ENCODE measurements at regions not wholly inside any gene's neighbourhood (a gene's known extent, or its start where the extent isn't known, plus 50 kb on each side); places are given as distances from the start of the nearest gene placed in this dataset.
A peak's percentile ranks its signal among the peaks of the same experiment; 100 is the strongest.

DNA sequence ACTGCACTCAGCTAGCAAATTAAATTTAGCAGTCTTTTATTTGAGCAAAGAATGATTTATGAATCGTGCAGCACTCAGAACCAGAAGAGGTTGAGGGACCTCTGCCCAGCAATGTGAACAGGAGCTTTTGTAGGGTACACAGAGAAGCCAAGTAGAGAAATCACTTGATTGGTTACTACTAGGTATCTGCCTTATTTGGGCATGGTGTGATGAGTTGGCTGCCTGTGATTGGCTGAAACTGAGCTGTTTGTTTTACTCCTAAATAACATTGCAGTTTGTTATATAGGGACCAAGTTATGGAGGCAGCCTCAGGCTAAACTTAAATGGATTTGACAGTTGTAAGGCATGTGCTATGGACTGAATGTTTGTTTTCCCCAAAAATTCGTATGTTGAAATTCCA is 122.5 kb downstream of the RDH14 start:
- TF ChIP-seq ZFX (IDR thresholded peaks at IDR 0.05; ENCODE audit: borderline replicate concordance): no peak
- TF ChIP-seq, protein P1, sequence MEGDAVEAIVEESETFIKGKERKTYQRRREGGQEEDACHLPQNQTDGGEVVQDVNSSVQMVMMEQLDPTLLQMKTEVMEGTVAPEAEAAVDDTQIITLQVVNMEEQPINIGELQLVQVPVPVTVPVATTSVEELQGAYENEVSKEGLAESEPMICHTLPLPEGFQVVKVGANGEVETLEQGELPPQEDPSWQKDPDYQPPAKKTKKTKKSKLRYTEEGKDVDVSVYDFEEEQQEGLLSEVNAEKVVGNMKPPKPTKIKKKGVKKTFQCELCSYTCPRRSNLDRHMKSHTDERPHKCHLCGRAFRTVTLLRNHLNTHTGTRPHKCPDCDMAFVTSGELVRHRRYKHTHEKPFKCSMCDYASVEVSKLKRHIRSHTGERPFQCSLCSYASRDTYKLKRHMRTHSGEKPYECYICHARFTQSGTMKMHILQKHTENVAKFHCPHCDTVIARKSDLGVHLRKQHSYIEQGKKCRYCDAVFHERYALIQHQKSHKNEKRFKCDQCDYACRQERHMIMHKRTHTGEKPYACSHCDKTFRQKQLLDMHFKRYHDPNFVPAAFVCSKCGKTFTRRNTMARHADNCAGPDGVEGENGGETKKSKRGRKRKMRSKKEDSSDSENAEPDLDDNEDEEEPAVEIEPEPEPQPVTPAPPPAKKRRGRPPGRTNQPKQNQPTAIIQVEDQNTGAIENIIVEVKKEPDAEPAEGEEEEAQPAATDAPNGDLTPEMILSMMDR (IDR thresholded peaks at IDR 0.05): no peak
- H3K27ac ChIP-seq: no peak overlapping the region

DNA sequence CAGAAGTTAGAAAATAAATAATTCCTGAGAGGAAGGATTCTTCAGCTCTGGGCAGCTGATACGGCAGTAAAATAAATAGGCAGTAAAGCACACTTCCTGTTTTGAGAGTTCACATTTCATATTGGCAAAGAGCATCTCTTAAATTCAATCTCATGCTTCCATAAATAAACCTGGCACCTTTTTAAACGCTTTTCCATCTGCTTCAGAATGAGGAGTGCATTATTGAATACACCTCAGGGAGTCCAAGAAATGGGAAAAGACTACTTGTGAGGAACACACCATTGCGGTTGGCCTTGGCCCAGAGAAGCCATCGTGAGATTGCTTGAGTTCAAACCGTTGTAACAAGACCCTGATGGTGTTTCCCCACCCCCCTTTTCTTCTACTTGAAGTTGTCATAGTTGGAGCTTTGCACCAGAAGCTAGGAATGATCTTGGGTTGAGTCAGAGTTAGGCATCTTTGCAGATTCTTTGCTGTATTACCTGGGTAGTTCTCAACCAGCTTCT is 123.9 kb downstream of the RDH14 start:
- no peak overlapping the region for H3K27ac ChIP-seq
- TF ChIP-seq, protein P1 (IDR thresholded peaks at IDR 0.05): no peak
- TF ChIP-seq ZFX (IDR thresholded peaks at IDR 0.05; ENCODE audit: borderline replicate concordance): no peak

GRCh38 chr2:18435426-18436037 is 124.9 kb downstream of the RDH14 start:
- no peak for TF ChIP-seq ZFX (IDR thresholded peaks at IDR 0.05; ENCODE audit: borderline replicate concordance)
- TF ChIP-seq, protein P1 (IDR thresholded peaks at IDR 0.05): peak; percentile 82
- no peak overlapping the region for H3K27ac ChIP-seq

DNA sequence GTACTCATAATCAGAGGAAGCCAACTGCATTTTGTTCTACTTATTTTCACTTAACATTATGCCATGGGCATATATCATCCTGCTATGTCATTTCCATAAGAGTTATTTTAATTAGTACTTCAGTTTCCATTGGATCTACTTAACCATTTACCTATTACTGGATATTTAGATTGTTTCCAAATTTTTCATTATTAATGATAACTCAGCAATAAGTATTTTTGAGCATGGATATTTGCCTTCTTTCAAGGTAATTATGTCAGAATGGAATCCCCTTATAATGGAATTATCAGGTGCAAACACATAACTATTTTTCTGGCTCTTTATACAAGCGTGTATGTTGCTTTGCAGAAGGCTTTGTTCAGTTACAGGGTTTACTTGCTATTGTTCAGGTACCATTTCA is 126.6 kb downstream of the RDH14 start:
- no peak overlapping the region for H3K27ac ChIP-seq
- TF ChIP-seq, protein P1 (IDR thresholded peaks at IDR 0.05): no peak
- TF ChIP-seq ZFX (IDR thresholded peaks at IDR 0.05; ENCODE audit: borderline replicate concordance): no peak

GRCh38 chr2:18432999-18433398 is 127.5 kb downstream of the RDH14 start:
- TF ChIP-seq ZFX (IDR thresholded peaks at IDR 0.05; ENCODE audit: borderline replicate concordance): no peak
- TF ChIP-seq, protein P1 (IDR thresholded peaks at IDR 0.05): no peak
- H3K27ac ChIP-seq: no peak overlapping the region

- no peak overlapping the region for H3K27ac ChIP-seq
- TF ChIP-seq, protein P1 (IDR thresholded peaks at IDR 0.05): no peak
- TF ChIP-seq ZFX (IDR thresholded peaks at IDR 0.05; ENCODE audit: borderline replicate concordance): no peak
These were observed 129.3 kb downstream of the RDH14 start for GRCh38 chr2:18430996-18431748.

- H3K27ac ChIP-seq: no peak overlapping the region
- no peak for TF ChIP-seq ZFX (IDR thresholded peaks at IDR 0.05; ENCODE audit: borderline replicate concordance)
- TF ChIP-seq, protein P1 (IDR thresholded peaks at IDR 0.05): no peak
These were observed 131.9 kb downstream of the RDH14 start for GRCh38 chr2:18428516-18428915.
